GM12891 (cell line): ENCODE measurements at regions not wholly inside any gene's neighbourhood (a gene's known extent, or its start where the extent isn't known, plus 50 kb on each side); places are given as distances from the start of the nearest gene placed in this dataset.

ENCODE experiments used
- POLR2A ChIP-seq: IDR thresholded peaks from 2 replicates; pipeline ENCODE4 v1.6.1; 2011; ENCODE audit warnings: low read depth, low read length, control low read depth
- POLR2AphosphoS5 ChIP-seq: IDR thresholded peaks from 2 replicates; pipeline ENCODE4 v1.6.1; 2011; ENCODE audit warnings: low read depth, low read length, control low read depth

- TF ChIP-seq POLR2AphosphoS5 (no peak), POLR2A (no peak)
Observed at GRCh38 chr5:5665225-5666075, 243.0 kb downstream of the ICE1 start.
